Lower leg skin (tissue), 4 donors: ENCODE measurements at regions not wholly inside any gene's neighbourhood (a gene's known extent, or its start where the extent isn't known, plus 50 kb on each side); places are given as distances from the start of the nearest gene placed in this dataset.
"Not testable (repeated sequence)": the region's sequence is repeated elsewhere in the genome, so short reads cannot be mapped to it uniquely, and the experiment has no call there.

Experiments
- DNase-seq, 2 donors: peaks; one replicate each; pipeline ENCODE4 v3.0.0-alpha.2; 2019; ENCODE audit warnings: low spot score in 2 of 2
- H3K4me3 ChIP-seq: fragments of 200-600 bp; sonication (generic); 2 replicates; pipeline ENCODE4 v1.5.1; 2017; ENCODE audit warnings: mild to moderate bottlenecking, low read depth; ENCODE audit not compliant: poor library complexity, severe bottlenecking
- POLR2A ChIP-seq, 2 donors: fragments of 450-650 bp; IDR thresholded peaks; one replicate each; pipeline ENCODE4 v1.6.1; 2016 to 2017; ENCODE audit warnings: antibody characterized with exemption in 2 of 2, mild to moderate bottlenecking in 1 of 2, moderate library complexity in 1 of 2
- WGBS, 2 donors: methylation state at CpG; one replicate each; pipeline ENCODE4 v1.1.5; 2018; 5-methylcytosine and 5-hydroxymethylcytosine counted together
- intact Hi-C: fragments of 100-400 bp; cut with DNase I; formaldehyde crosslinking; loops from one replicate; pipeline ENCODE4 v1.15.0; 2023; ENCODE audit warnings: low total_unique reads
- TF ChIP-seq, protein P1 (sequence below), 3 donors: fragments of 450-650 bp; IDR thresholded peaks; one replicate each; pipeline ENCODE4 v1.5.1; 2016; ENCODE audit warnings: antibody characterized with exemption in 3 of 3, mild to moderate bottlenecking in 3 of 3, moderate library complexity in 2 of 3

DNA sequence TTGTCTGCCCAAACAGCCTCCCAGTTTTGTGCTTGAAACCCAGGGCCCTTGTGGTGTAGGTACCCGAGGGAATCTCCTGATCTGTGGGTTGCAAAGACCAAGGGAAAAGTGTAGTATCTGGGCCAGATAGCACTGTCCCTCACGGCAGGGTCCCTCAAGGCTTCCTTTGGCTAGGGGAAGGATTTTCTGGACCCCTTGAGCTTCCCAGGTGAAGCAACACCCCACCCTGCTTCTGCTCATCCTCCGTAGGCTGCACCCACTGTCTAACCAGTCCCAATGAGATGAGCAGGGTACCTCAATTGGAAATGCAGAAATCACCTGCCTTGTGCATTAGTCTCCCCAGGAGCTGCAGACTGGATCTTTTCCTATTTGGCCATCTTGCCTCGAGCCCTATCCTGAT, 791.8 kb upstream of the MANEA start:
- intact Hi-C loops: loop anchor here (10.0 kb wide), 1 partner anchor 399 kb away; no protein-coding TSS in a partner anchor
- WGBS, 2 donors: 73% methylated on average over 4 of the region's 4 CpGs
- TF ChIP-seq, protein P1, sequence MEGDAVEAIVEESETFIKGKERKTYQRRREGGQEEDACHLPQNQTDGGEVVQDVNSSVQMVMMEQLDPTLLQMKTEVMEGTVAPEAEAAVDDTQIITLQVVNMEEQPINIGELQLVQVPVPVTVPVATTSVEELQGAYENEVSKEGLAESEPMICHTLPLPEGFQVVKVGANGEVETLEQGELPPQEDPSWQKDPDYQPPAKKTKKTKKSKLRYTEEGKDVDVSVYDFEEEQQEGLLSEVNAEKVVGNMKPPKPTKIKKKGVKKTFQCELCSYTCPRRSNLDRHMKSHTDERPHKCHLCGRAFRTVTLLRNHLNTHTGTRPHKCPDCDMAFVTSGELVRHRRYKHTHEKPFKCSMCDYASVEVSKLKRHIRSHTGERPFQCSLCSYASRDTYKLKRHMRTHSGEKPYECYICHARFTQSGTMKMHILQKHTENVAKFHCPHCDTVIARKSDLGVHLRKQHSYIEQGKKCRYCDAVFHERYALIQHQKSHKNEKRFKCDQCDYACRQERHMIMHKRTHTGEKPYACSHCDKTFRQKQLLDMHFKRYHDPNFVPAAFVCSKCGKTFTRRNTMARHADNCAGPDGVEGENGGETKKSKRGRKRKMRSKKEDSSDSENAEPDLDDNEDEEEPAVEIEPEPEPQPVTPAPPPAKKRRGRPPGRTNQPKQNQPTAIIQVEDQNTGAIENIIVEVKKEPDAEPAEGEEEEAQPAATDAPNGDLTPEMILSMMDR (IDR thresholded peaks at IDR 0.05): no peak
- H3K4me3 ChIP-seq: no peak overlapping the region
- no peak for DNase-seq

DNA sequence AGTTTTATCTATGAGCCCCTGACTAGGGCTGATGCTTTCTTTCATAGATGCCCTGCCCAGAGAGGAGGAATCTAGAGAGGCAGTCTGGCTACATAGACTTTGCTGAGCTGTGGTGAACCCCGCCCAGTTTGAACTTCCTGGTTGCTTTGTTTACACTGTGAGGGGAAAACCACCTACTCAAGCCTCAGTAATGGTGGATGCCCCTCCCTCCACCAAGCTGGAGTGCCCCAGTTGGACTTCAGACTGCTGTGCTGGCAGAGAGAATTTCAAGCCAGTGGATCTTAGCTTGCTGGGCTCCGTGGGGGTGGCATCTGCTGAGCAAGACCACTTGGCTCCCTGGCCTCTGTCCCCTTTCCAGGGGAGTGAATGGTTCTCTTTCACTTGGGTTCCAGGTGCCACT, 792.3 kb upstream of the MANEA start:
- intact Hi-C loops: loop anchor here (10.0 kb wide), 1 partner anchor 400 kb away; no protein-coding TSS in a partner anchor
- DNase-seq: peak in 1 of 2 donors; percentile 46
- WGBS, 2 donors: 82 to 89% methylated on average over 2 of the region's 2 CpGs
- not testable (repeated sequence) for H3K4me3 ChIP-seq

DNA sequence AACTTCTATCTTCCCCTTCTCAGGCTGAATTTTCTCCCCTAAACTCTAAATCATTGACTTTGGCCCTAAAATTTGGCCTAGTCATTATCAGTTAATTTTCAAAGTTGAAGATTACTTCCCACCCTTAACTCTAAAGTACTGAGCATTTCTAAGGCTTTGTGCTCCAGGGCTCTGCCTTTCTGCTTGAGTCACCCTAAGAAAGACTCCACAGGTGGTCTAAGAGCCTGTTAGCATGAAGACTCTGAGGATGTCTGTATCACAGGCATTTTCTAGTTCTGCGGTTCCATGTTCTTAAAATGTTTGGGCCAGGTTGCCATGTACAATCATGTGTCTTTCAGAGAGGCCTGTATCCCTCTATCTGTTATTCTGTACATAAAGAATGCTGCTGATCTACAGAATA, 808.1 kb upstream of the MANEA start:
- intact Hi-C loops: no loop called here
- WGBS, 2 donors: 88 to 93% methylated on average over 1 of the region's 1 CpG
- no peak for DNase-seq
- TF ChIP-seq, protein P1 (IDR thresholded peaks at IDR 0.05): no peak
- TF ChIP-seq POLR2A (IDR thresholded peaks at IDR 0.05): no peak
- no peak overlapping the region for H3K4me3 ChIP-seq

DNA sequence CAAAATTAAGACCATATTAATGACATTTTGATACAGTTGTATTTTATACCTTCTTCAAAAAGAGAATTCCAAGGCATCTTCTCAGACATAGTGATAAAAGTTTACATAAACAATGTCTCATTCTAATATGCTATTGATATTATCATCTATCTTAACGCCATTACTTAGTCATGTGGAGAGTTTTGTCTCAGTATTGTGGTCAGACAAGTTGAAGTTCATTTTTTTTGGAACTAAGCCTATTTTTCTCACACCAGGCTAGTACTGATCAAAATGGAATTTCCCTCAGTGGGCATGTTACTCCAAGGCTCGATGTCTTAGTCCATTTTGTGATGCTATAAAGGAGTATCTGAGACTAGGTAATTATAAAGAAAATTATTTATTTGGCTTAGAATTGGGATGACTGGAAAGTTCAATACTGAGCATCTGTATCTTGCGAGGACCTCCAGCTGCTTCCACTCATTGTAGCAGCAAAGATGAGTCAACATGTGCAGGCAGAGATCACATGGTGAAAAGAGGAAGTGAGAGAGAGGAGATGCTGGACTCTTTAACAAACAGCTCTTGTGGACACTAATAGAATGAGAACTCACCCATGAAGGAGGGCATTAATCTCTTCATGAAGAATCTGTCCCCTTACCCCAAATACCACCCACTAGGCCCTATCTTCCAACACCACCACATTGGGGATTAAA, 825.5 kb upstream of the MANEA start:
- no peak overlapping the region for H3K4me3 ChIP-seq
- intact Hi-C loops: no loop called here
- no peak for DNase-seq
- TF ChIP-seq, protein P1 (IDR thresholded peaks at IDR 0.05): no peak
- no peak for TF ChIP-seq POLR2A (IDR thresholded peaks at IDR 0.05)
- WGBS, 2 donors: 65 to 83% methylated on average over 3 of the region's 3 CpGs

DNA sequence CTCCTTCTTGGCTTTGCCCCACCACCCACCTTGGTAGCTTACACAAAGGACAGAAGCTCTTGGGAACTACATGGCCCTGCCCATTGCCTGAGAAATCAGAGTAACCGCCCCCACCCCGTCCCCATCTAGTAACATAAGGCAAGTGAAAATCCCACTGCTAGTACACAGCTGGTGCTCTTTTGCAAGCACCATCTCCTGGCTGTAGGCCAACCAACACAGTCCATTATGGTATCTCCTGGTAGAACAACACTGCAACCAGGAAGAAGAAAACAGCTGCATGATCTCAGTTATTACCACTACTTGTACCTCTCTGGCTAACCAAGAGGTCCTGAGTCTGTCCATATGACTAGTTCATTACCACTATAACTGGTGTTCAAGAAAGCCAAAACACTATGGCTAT, 841.1 kb upstream of the MANEA start:
- no peak for DNase-seq
- intact Hi-C loops: no loop called here
- TF ChIP-seq, protein P1 (IDR thresholded peaks at IDR 0.05): no peak
- no peak for TF ChIP-seq POLR2A (IDR thresholded peaks at IDR 0.05)
- no peak overlapping the region for H3K4me3 ChIP-seq
- WGBS, 2 donors: 81 to 100% methylated on average over 2 of the region's 2 CpGs

DNA sequence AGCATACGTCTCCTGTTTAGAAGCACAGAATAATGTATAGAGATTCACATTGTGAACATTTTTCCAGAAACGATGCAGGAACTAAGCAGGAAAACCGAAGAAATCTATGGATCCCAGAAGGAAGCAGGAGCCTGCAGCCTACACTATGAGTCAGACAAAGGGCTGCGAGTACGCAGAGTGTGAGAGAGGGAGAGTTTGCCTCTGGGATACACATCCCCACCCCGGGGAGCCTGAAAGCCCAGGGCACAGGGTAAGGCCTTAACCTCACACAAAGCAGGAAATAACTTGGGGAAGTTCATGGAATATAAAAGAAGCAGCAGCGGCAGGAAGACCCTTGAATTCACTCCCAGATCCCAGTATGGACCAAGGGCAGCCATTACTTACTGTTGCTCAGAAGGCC, 842.1 kb upstream of the MANEA start:
- no peak overlapping the region for H3K4me3 ChIP-seq
- WGBS, 2 donors: 79 to 83% methylated on average over 7 of the region's 7 CpGs

More for the DNA sequence above, 842.1 kb upstream of the MANEA start:
- DNase-seq: no peak
- intact Hi-C loops: no loop called here
- TF ChIP-seq, protein P1 (IDR thresholded peaks at IDR 0.05): no peak
- no peak for TF ChIP-seq POLR2A (IDR thresholded peaks at IDR 0.05)
